HCT116 (cell line): ENCODE measurements at regions not wholly inside any gene's neighbourhood (a gene's known extent, or its start where the extent isn't known, plus 50 kb on each side); places are given as distances from the start of the nearest gene placed in this dataset.

Experiments
- ATAC-seq: fragments of 200-7000 bp; cut with Tn5 transposase; 2 replicates; pipeline ENCODE4 v1.9.1; 2020; ENCODE audit warnings: mild to moderate bottlenecking, moderate library complexity
- BruUV-seq: library from RNA; stranded (reverse); fragments of 400-500 nt; replicated peaks from 2 replicates; lab custom pipeline; 2021; lab: Mats Ljungman, UMichigan
- CTCF ChIA-PET: fragments of 300-600 bp; sonication (Branson Sonifier 250); formaldehyde crosslinking; loops from one replicate; lab custom pipeline; 2021; ENCODE audit warnings: antibody characterized with exemption; lab: Charles Lee
- POLR2A ChIA-PET: fragments of 300-600, 350-600 bp; sonication (Branson Sonifier 250); formaldehyde crosslinking; loops from one replicate; lab custom pipeline; 2021; ENCODE audit warnings: antibody characterized with exemption; lab: Charles Lee
- RAD21 ChIA-PET, 2 experiments: fragments of 300-600 bp; sonication (Branson Sonifier 250); formaldehyde crosslinking; loops; one replicate each; lab custom pipeline; 2023; ENCODE audit warnings: low total read pairs in 2 of 2; ENCODE audit not compliant: uncharacterized antibody in 2 of 2, unreplicated experiment in 2 of 2, low non-redundant PET in 1 of 2; lab: Charles Lee
- DNase-seq: peaks from one replicate; pipeline ENCODE4 v3.0.0-alpha.2; 2010; ENCODE audit warnings: low read depth, low spot score
- H2AFZ ChIP-seq: fragments of 200-600 bp; shearing (Covaris generic), sonication (generic); 2 replicates; pipeline ENCODE4 v1.6.1; 2017; ENCODE audit warnings: low read depth, mixed run types, mixed read lengths, antibody characterized with exemption, low read length; ENCODE audit not compliant: poor library complexity, severe bottlenecking
- H3K27ac ChIP-seq: 2 replicates; pipeline ENCODE4 v1.5.1; 2012; ENCODE audit warnings: low read depth, low read length
- H3K27me3 ChIP-seq: fragments of 200-600 bp; sonication (generic); 2 replicates; pipeline ENCODE4 v1.6.1; 2016; ENCODE audit warnings: mixed run types, low read length, mixed read lengths; ENCODE audit not compliant: insufficient read depth
- H3K36me3 ChIP-seq, 2 experiments: fragments of 200-500 bp in 1 of 2; fragments of 200-600 bp in 1 of 2; sonication (Bioruptor generic) in 1 of 2; sonication (generic) in 1 of 2; 2 replicates each; pipeline versions ENCODE4 v1.5.1 to v1.6.1; 2014 to 2016; ENCODE audit warnings: low read length in 2 of 2, inconsistent platforms in 1 of 2, mixed read lengths in 1 of 2, mixed run types in 1 of 2; ENCODE audit not compliant: insufficient read depth in 2 of 2, control insufficient read depth in 1 of 2
- H3K4me1 ChIP-seq, 2 experiments: fragments of 200-600 bp in 1 of 2; sonication (generic) in 1 of 2; 2 replicates each; pipeline versions ENCODE4 v1.5.1 to v1.6.1; 2012 to 2017; ENCODE audit warnings: low read length in 2 of 2, inconsistent platforms in 1 of 2, mild to moderate bottlenecking in 1 of 2, mixed read lengths in 1 of 2, mixed run types in 1 of 2, moderate library complexity in 1 of 2; ENCODE audit not compliant: insufficient read depth in 2 of 2, control insufficient read depth in 1 of 2
- H3K4me2 ChIP-seq: fragments of 200-600 bp; sonication (generic); 2 replicates; pipeline ENCODE4 v1.6.1; 2017; ENCODE audit warnings: mixed run types, low read length, mixed read lengths
- H3K4me3 ChIP-seq, 2 experiments: fragments of 200-600 bp in 1 of 2; sonication (generic) in 1 of 2; replicated peaks in 1 of 2; 2 replicates each; pipeline ENCODE4 v1.5.1; 2011 to 2016; ENCODE audit warnings: low read length in 2 of 2, control low read depth in 1 of 2, low read depth in 1 of 2, mild to moderate bottlenecking in 1 of 2, mixed read lengths in 1 of 2, mixed run types in 1 of 2
- H3K79me2 ChIP-seq: fragments of 200-600 bp; sonication (generic); 2 replicates; pipeline ENCODE4 v1.6.1; 2017; ENCODE audit warnings: mild to moderate bottlenecking, mixed run types, low read length, moderate library complexity, mixed read lengths; ENCODE audit not compliant: insufficient read depth
- H3K9ac ChIP-seq: fragments of 200-600 bp; sonication (generic); 2 replicates; pipeline ENCODE4 v1.6.1; 2016; ENCODE audit warnings: low read length, mixed read lengths
- H3K9me2 ChIP-seq: fragments of 200-600 bp; sonication (generic), shearing (Covaris generic); 2 replicates; pipeline ENCODE4 v1.6.1; 2017; ENCODE audit warnings: mixed run types, mild to moderate bottlenecking, moderate library complexity; ENCODE audit not compliant: insufficient read depth
- H3K9me3 ChIP-seq, 2 experiments: fragments of 200-500 bp in 1 of 2; fragments of 200-600 bp in 1 of 2; sonication (Bioruptor generic) in 1 of 2; sonication (generic) in 1 of 2; 2 replicates each; pipeline ENCODE4 v1.6.1; 2014 to 2017; ENCODE audit warnings: low read length in 2 of 2, mixed read lengths in 2 of 2, inconsistent platforms in 1 of 2, low read depth in 1 of 2, mild to moderate bottlenecking in 1 of 2, mixed run types in 1 of 2, moderate library complexity in 1 of 2; ENCODE audit not compliant: control insufficient read depth in 1 of 2, insufficient read depth in 1 of 2
- H4K20me1 ChIP-seq: fragments of 200-600 bp; sonication (generic), shearing (Covaris generic); 2 replicates; pipeline ENCODE4 v1.6.1; 2017; ENCODE audit warnings: mixed run types, mild to moderate bottlenecking, moderate library complexity; ENCODE audit not compliant: insufficient read depth
- CTCF ChIP-seq, 3 experiments: fragments of 200-600 bp in 1 of 3; sonication (generic) in 1 of 3; IDR thresholded peaks in 2 of 3; conservative IDR thresholded peaks in 1 of 3; 2 replicates each; pipeline ENCODE4 v1.5.1; 2012 to 2017; ENCODE audit warnings: low read depth in 2 of 3, low read length in 2 of 3, antibody characterized with exemption in 1 of 3, borderline replicate concordance in 1 of 3, control low read depth in 1 of 3, mild to moderate bottlenecking in 1 of 3, mixed read lengths in 1 of 3, mixed run types in 1 of 3, moderate library complexity in 1 of 3; ENCODE audit not compliant: insufficient read depth in 1 of 3
- EGR1 ChIP-seq: IDR thresholded peaks from 2 replicates; pipeline ENCODE4 v1.6.1; 2012; ENCODE audit warnings: low read depth
- ELF1 ChIP-seq: IDR thresholded peaks from 2 replicates; pipeline ENCODE4 v1.6.1; 2012; ENCODE audit warnings: low read depth, borderline replicate concordance
- JUND ChIP-seq: IDR thresholded peaks from 2 replicates; pipeline ENCODE4 v1.6.1; 2012
- POLR2A ChIP-seq: IDR thresholded peaks from 2 replicates; pipeline ENCODE4 v1.7.0; 2011; ENCODE audit warnings: borderline replicate concordance; ENCODE audit not compliant: insufficient read depth, insufficient read length; ENCODE audit errors: extremely low read depth
- SP1 ChIP-seq: IDR thresholded peaks from 2 replicates; pipeline ENCODE4 v1.6.1; 2012; ENCODE audit warnings: low read depth
- TCF7L2 ChIP-seq: IDR thresholded peaks from 2 replicates; pipeline ENCODE4 v1.7.0; 2011; ENCODE audit warnings: borderline replicate concordance, inconsistent platforms; ENCODE audit not compliant: insufficient read depth, insufficient read length; ENCODE audit errors: extremely low read depth
- ZFX ChIP-seq: fragments of 450-650 bp; IDR thresholded peaks from 2 replicates; pipeline ENCODE4 v1.6.1; 2017
- intact Hi-C: fragments of 100-400 bp; cut with micrococcal nuclease; formaldehyde crosslinking; loops from 2 replicates; pipeline ENCODE4 v1.10.0; 2022

GRCh38 chr7:68146983-68147382 is 1150.3 kb downstream of the TYW1 start (continued):
- TF ChIP-seq POLR2A (no peak), SP1 (no peak), EGR1 (no peak)

- H3K9ac ChIP-seq = no peak overlapping the region
- ChIA-PET RAD21 (no interaction called here), POLR2A (no interaction called here), CTCF (no interaction called here)
- intact Hi-C loops = no loop called here
- no peak overlapping the region for H3K4me3 ChIP-seq
- H3K27me3 ChIP-seq = no peaks in the 10 kb centered on the region
- no peaks in the 10 kb centered on the region for H3K4me1 ChIP-seq
- H3K27ac ChIP-seq = no peak overlapping the region
- no peak for ATAC-seq
- DNase-seq = no peak
- H3K79me2 ChIP-seq = no peaks in the 10 kb centered on the region
- no peaks in the 10 kb centered on the region for H3K36me3 ChIP-seq
- BruUV-seq = no TSS peak
- H4K20me1 ChIP-seq = no peaks in the 10 kb centered on the region
- no peak overlapping the region for H3K4me2 ChIP-seq
- H3K9me3 ChIP-seq = peaks cover 0 to 6% of the 10 kb centered on the region in 2 experiments; a peak in 2 of 4 replicates
- no peak for TF ChIP-seq ELF1
- no peaks in the 10 kb centered on the region for H3K9me2 ChIP-seq
- no peak overlapping the region for H2AFZ ChIP-seq
Measured at GRCh38 chr7:68147614-68148238, 1151.1 kb downstream of the TYW1 start.

DNA sequence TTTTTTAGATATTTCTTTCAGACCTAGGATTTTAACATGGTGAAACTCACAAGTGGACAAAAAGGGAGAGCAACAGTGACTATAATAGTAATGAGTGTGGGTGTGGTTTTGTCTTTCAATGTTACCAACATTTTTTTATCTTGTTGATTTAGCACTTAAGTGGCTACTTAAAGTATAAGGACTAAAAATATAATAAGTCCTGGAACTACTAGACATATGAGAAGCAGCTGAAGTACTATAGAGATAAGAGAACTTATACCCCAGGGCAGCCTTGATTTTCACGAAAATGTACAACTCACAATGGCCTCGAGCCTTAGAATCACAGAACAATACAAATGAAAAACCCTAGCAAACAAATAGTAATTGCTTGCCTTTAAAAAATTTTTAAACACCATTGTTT is 1151.8 kb downstream of the TYW1 start:
- Histone ChIP-seq H2AFZ (no peak overlapping the region), H3K9me3 (peaks cover 0 to 6% of the 10 kb centered on the region in 2 experiments; a peak in 2 of 4 replicates), H3K9ac (no peak overlapping the region), H3K9me2 (no peaks in the 10 kb centered on the region), H3K4me2 (no peak overlapping the region), H3K36me3 (no peaks in the 10 kb centered on the region), H3K79me2 (no peaks in the 10 kb centered on the region), H4K20me1 (no peaks in the 10 kb centered on the region), H3K4me1 (no peaks in the 10 kb centered on the region), H3K27me3 (no peaks in the 10 kb centered on the region), H3K4me3 (no peak overlapping the region), H3K27ac (no peak overlapping the region)
- DNase-seq (no peak), ATAC-seq (no peak)
- ChIA-PET CTCF (no interaction called here), POLR2A (no interaction called here), RAD21 (no interaction called here)
- intact Hi-C loops = no loop called here
- TF ChIP-seq ZFX (no peak), TCF7L2 (no peak), JUND (no peak), CTCF (IDR thresholded peaks at IDR 0.05 in 2 of 3, conservative IDR thresholded peaks at IDR 0.05 in 1 of 3; ENCODE audit: borderline replicate concordance in 1 of 3, insufficient read depth in 1 of 3, low read depth in 2 of 3, low read length in 2 of 3) (no peak)
- BruUV-seq = no TSS peak
